ENCODE measurements at regions not wholly inside any gene's neighbourhood (a gene's known extent, or its start where the extent isn't known, plus 50 kb on each side); places are given as distances from the start of the nearest gene placed in this dataset.

DNA sequence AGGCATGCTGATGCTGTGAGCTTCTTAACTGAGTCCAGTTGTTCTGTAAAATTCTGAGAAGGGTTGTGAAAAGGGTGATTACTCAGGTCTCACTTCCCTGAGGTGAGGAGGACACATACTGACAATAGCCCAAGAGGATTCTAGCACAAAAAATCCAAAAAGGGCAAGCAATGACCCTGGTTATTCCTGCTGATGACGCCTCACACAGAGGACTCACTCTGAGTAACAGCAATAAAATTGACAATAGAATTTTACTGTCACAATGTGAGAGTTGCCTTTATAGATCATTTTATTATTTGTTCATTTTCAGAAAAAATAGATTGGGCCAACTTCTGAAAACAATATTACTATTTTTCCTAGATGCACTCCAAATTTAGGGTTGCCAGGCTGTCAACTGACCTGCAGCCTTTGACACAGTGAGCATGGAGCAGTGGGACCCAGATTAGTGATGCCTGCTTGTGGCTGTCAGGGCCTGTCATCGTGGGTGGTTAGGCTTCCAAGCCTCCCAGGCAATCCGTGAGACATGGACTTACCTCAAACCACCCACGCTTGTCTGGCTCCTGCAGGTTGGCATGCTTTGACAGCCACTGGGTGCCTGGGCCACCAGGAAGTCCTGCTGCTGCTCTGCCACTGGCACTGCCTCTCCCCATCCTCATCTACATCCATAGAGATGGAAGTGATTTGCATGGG is 396.0 kb upstream of the THBS1 start:
- TF ChIP-seq CTCF (conservative IDR thresholded peaks at IDR 0.05; ENCODE audit: low read length) (no peak), EZH2phosphoT487 (IDR thresholded peaks at IDR 0.05; ENCODE audit: borderline replicate concordance, low read depth, low read length) (no peak)

Measured in OCI-LY7 (cell line).